ENCODE measurements at regions not wholly inside any gene's neighbourhood (a gene's known extent, or its start where the extent isn't known, plus 50 kb on each side); places are given as distances from the start of the nearest gene placed in this dataset.

DNA sequence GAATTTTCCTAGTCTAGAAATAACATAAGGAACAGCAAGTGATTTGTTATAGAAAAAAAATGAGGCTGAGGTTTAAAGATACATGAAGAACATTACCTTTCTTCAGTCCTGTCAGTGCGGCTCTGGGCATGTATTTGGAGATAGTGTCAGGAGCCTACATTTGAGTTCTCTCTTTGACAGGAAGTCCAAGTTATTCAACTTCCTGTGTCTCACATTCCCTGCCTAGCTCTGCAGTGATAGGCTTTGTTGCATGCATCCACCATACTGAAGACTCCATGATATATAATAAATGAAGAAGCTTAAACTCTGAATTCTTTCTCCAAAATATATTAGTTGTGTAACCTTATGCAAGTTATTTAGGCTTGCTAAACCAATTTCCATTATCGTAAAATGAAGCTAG, 148.7 kb downstream of the RELL1 start:
- TF ChIP-seq, protein P1, sequence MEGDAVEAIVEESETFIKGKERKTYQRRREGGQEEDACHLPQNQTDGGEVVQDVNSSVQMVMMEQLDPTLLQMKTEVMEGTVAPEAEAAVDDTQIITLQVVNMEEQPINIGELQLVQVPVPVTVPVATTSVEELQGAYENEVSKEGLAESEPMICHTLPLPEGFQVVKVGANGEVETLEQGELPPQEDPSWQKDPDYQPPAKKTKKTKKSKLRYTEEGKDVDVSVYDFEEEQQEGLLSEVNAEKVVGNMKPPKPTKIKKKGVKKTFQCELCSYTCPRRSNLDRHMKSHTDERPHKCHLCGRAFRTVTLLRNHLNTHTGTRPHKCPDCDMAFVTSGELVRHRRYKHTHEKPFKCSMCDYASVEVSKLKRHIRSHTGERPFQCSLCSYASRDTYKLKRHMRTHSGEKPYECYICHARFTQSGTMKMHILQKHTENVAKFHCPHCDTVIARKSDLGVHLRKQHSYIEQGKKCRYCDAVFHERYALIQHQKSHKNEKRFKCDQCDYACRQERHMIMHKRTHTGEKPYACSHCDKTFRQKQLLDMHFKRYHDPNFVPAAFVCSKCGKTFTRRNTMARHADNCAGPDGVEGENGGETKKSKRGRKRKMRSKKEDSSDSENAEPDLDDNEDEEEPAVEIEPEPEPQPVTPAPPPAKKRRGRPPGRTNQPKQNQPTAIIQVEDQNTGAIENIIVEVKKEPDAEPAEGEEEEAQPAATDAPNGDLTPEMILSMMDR (IDR thresholded peaks at IDR 0.05; ENCODE audit: extremely low read depth, low read depth, low read length): no peak
- Histone ChIP-seq H3K36me3 (ENCODE audit: insufficient read depth, low read length) (no peaks in the 10 kb centered on the region), H3K27ac (ENCODE audit: low read depth, low read length) (no peak overlapping the region), H3K4me2 (ENCODE audit: insufficient read depth, low read length) (no peak overlapping the region), H3K4me3 (ENCODE audit: insufficient read depth, low read length) (no peak overlapping the region), H4K20me1 (ENCODE audit: insufficient read depth, low read length) (no peaks in the 10 kb centered on the region), H3K9me3 (ENCODE audit: low read depth, low read length) (no peaks in the 10 kb centered on the region), H2AFZ (ENCODE audit: low read length) (no peak overlapping the region), H3K79me2 (ENCODE audit: insufficient read depth, low read length) (no peaks in the 10 kb centered on the region), H3K4me1 (ENCODE audit: insufficient read depth, low read length) (no peaks in the 10 kb centered on the region), H3K27me3 (ENCODE audit: insufficient read depth, low read length) (no peaks in the 10 kb centered on the region)
- no peak for DNase-seq (ENCODE audit: insufficient read length, low spot score, missing footprints)

DNA sequence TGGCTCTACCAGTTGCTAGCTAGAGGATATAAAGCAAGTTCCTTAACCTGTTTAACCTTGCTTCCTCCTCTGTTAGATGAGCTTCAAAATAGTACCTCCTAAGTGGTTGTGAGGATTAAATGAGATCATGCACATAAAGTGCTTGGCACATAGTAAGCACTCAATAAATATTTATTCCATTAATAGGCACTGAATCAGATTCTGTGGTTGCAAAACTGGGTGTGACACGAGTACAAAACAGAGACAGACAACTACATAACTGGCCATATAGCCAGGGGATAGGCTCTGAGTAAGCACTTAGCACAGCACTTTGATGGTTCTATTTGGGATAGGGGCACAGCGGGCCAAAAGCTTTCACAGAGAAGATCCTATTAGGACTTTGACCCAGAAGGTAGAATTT, 150.3 kb downstream of the RELL1 start:
- no peaks in the 10 kb centered on the region for H3K4me1 ChIP-seq (ENCODE audit: insufficient read depth, low read length)
- no peaks in the 10 kb centered on the region for H3K36me3 ChIP-seq (ENCODE audit: insufficient read depth, low read length)
- TF ChIP-seq, protein P1 (IDR thresholded peaks at IDR 0.05; ENCODE audit: extremely low read depth, low read depth, low read length): no peak
- H3K27me3 ChIP-seq (ENCODE audit: insufficient read depth, low read length): no peaks in the 10 kb centered on the region
- H3K9me3 ChIP-seq (ENCODE audit: low read depth, low read length): no peaks in the 10 kb centered on the region
- no peaks in the 10 kb centered on the region for H3K79me2 ChIP-seq (ENCODE audit: insufficient read depth, low read length)
- H3K4me3 ChIP-seq (ENCODE audit: insufficient read depth, low read length): no peak overlapping the region
- no peaks in the 10 kb centered on the region for H4K20me1 ChIP-seq (ENCODE audit: insufficient read depth, low read length)
- no peak overlapping the region for H3K27ac ChIP-seq (ENCODE audit: low read depth, low read length)
- no peak overlapping the region for H3K4me2 ChIP-seq (ENCODE audit: insufficient read depth, low read length)
- no peak for DNase-seq (ENCODE audit: insufficient read length, low spot score, missing footprints)
- H2AFZ ChIP-seq (ENCODE audit: low read length): no peak overlapping the region

DNA sequence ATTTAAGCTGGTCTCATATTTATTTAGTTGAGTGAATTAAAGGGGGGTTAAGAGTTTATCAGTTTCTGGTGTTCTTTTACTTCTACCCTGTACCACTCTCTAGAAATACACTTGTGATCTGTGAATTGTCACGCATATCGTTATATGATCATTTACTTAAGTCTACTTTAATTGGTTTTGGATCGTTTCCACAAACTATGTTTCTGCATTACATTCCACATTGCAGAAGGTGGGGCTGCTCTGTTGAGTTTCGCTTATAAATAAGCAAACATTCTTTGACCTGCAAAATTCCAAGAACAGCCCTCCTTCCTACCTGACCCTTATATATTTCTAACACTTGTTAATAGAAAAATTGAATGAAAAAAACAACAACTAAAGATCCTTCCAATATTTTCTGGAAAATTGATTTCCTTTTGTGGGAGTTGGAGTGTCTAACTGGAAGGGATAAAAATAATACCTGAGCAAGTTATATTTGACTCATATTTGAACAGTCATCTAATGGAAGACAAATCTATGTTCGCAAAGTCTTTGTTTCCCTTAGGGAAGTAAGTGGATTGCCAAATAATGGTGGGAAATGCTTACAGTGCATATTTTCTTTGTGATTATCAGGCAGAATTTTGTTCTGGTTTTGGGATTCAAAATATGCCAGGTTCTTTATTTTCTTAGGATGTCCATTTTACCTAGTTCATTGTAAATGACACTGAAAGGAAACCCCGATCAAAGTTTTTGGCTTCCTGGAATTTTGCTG, 152.7 kb downstream of the RELL1 start:
- no peaks in the 10 kb centered on the region for H3K9me3 ChIP-seq (ENCODE audit: low read depth, low read length)
- no peaks in the 10 kb centered on the region for H3K36me3 ChIP-seq (ENCODE audit: insufficient read depth, low read length)
- no peak overlapping the region for H3K4me2 ChIP-seq (ENCODE audit: insufficient read depth, low read length)
- H3K27me3 ChIP-seq (ENCODE audit: insufficient read depth, low read length): no peaks in the 10 kb centered on the region
- H2AFZ ChIP-seq (ENCODE audit: low read length): no peak overlapping the region
- H3K79me2 ChIP-seq (ENCODE audit: insufficient read depth, low read length): no peaks in the 10 kb centered on the region
- TF ChIP-seq, protein P1 (IDR thresholded peaks at IDR 0.05; ENCODE audit: extremely low read depth, low read depth, low read length): no peak
- peak; percentile 6 for DNase-seq (ENCODE audit: insufficient read length, low spot score, missing footprints)
- H3K27ac ChIP-seq (ENCODE audit: low read depth, low read length): no peak overlapping the region
- H3K4me1 ChIP-seq (ENCODE audit: insufficient read depth, low read length): no peaks in the 10 kb centered on the region
- no peak overlapping the region for H3K4me3 ChIP-seq (ENCODE audit: insufficient read depth, low read length)
- no peaks in the 10 kb centered on the region for H4K20me1 ChIP-seq (ENCODE audit: insufficient read depth, low read length)

DNA sequence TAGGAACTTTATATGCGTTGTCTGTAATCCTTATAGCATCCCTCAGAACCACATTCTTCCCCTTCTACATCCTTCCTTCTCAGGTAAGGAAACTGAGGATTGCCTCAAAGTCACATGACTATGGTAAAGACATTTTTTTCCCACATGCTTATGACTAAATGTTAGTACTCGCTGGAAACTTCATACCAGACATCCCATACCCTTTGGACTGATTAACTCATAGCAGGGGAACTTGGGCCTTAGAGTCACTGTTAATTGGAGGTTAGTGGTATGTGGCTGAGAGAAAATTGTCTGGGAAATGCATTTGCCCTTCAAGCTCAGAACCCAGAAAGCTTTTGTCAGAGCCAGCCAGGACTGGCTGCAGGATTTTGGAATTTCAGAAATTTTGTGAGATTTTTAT, 155.0 kb downstream of the RELL1 start:
- Histone ChIP-seq H3K4me2 (ENCODE audit: insufficient read depth, low read length) (no peak overlapping the region), H3K4me1 (ENCODE audit: insufficient read depth, low read length) (no peaks in the 10 kb centered on the region), H3K79me2 (ENCODE audit: insufficient read depth, low read length) (no peaks in the 10 kb centered on the region), H3K4me3 (ENCODE audit: insufficient read depth, low read length) (no peak overlapping the region), H2AFZ (ENCODE audit: low read length) (no peak overlapping the region), H3K27ac (ENCODE audit: low read depth, low read length) (no peak overlapping the region), H3K27me3 (ENCODE audit: insufficient read depth, low read length) (no peaks in the 10 kb centered on the region), H4K20me1 (ENCODE audit: insufficient read depth, low read length) (no peaks in the 10 kb centered on the region), H3K9me3 (ENCODE audit: low read depth, low read length) (no peaks in the 10 kb centered on the region), H3K36me3 (ENCODE audit: insufficient read depth, low read length) (no peaks in the 10 kb centered on the region)
- TF ChIP-seq, protein P1 (IDR thresholded peaks at IDR 0.05; ENCODE audit: extremely low read depth, low read depth, low read length): no peak
- no peak for DNase-seq (ENCODE audit: insufficient read length, low spot score, missing footprints)

Measured in osteoblast (primary cell).